ENCODE measurements at regions not wholly inside any gene's neighbourhood (a gene's known extent, or its start where the extent isn't known, plus 50 kb on each side); places are given as distances from the start of the nearest gene placed in this dataset.

DNA sequence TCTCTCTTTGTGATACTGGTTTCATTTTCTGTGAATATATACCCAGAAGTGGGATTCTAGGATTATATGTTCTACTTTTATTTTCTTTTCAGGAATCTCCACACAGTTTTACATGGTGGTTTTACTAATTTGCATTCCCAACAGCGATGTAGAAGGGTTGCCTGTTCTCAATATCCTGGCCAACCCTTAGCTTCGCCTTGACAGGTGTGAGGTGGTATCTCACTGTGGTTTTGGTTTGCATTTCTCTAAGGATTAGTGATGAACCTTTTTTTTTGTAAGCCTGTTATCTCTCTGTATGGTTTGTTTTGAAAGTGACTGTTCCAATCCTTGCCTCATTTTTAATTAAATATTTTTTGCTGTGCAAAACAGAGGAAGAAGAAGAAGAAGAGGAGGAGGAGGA, 937.7 kb downstream of the CDH8 start:
- no peak for TF ChIP-seq SIN3A (IDR thresholded peaks at IDR 0.05; ENCODE audit: borderline replicate concordance, insufficient read depth, low read depth, low read length)
- TF ChIP-seq, protein P1, sequence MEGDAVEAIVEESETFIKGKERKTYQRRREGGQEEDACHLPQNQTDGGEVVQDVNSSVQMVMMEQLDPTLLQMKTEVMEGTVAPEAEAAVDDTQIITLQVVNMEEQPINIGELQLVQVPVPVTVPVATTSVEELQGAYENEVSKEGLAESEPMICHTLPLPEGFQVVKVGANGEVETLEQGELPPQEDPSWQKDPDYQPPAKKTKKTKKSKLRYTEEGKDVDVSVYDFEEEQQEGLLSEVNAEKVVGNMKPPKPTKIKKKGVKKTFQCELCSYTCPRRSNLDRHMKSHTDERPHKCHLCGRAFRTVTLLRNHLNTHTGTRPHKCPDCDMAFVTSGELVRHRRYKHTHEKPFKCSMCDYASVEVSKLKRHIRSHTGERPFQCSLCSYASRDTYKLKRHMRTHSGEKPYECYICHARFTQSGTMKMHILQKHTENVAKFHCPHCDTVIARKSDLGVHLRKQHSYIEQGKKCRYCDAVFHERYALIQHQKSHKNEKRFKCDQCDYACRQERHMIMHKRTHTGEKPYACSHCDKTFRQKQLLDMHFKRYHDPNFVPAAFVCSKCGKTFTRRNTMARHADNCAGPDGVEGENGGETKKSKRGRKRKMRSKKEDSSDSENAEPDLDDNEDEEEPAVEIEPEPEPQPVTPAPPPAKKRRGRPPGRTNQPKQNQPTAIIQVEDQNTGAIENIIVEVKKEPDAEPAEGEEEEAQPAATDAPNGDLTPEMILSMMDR (IDR thresholded peaks at IDR 0.05), result no peak
- TF ChIP-seq, protein P2, sequence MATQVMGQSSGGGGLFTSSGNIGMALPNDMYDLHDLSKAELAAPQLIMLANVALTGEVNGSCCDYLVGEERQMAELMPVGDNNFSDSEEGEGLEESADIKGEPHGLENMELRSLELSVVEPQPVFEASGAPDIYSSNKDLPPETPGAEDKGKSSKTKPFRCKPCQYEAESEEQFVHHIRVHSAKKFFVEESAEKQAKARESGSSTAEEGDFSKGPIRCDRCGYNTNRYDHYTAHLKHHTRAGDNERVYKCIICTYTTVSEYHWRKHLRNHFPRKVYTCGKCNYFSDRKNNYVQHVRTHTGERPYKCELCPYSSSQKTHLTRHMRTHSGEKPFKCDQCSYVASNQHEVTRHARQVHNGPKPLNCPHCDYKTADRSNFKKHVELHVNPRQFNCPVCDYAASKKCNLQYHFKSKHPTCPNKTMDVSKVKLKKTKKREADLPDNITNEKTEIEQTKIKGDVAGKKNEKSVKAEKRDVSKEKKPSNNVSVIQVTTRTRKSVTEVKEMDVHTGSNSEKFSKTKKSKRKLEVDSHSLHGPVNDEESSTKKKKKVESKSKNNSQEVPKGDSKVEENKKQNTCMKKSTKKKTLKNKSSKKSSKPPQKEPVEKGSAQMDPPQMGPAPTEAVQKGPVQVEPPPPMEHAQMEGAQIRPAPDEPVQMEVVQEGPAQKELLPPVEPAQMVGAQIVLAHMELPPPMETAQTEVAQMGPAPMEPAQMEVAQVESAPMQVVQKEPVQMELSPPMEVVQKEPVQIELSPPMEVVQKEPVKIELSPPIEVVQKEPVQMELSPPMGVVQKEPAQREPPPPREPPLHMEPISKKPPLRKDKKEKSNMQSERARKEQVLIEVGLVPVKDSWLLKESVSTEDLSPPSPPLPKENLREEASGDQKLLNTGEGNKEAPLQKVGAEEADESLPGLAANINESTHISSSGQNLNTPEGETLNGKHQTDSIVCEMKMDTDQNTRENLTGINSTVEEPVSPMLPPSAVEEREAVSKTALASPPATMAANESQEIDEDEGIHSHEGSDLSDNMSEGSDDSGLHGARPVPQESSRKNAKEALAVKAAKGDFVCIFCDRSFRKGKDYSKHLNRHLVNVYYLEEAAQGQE (IDR thresholded peaks at IDR 0.05; ENCODE audit: insufficient read depth in 1 of 2, low read depth in 2 of 2, low read length in 1 of 2), result no peak

All from Panc1 (cell line).